ENCODE measurements at regions not wholly inside any gene's neighbourhood (a gene's known extent, or its start where the extent isn't known, plus 50 kb on each side); places are given as distances from the start of the nearest gene placed in this dataset.

GRCh38 chr1:43077273-43077672 is 94.8 kb downstream of the EBNA1BP2 start:
- TF ChIP-seq CTCF (IDR thresholded peaks at IDR 0.05 in 4 of 5, conservative IDR thresholded peaks at IDR 0.05 in 1 of 5) (no peak), POLR2A (IDR thresholded peaks at IDR 0.05) (no peak)

Data from gastrocnemius medialis (tissue), 4 donors.